GM19463 (cell line): ENCODE measurements at regions not wholly inside any gene's neighbourhood (a gene's known extent, or its start where the extent isn't known, plus 50 kb on each side); places are given as distances from the start of the nearest gene placed in this dataset.
A peak's percentile ranks its signal among the peaks of the same experiment; 100 is the strongest.
"Not testable (repeated sequence)": the region's sequence is repeated elsewhere in the genome, so short reads cannot be mapped to it uniquely, and the experiment has no call there.

Experiments
- ATAC-seq: cut with Tn5 transposase; IDR thresholded peaks from one replicate; pipeline ENCODE4 v1.9.1; 2021; ENCODE audit warnings: mild to moderate bottlenecking, moderate library complexity; ENCODE audit not compliant: unreplicated experiment

DNA sequence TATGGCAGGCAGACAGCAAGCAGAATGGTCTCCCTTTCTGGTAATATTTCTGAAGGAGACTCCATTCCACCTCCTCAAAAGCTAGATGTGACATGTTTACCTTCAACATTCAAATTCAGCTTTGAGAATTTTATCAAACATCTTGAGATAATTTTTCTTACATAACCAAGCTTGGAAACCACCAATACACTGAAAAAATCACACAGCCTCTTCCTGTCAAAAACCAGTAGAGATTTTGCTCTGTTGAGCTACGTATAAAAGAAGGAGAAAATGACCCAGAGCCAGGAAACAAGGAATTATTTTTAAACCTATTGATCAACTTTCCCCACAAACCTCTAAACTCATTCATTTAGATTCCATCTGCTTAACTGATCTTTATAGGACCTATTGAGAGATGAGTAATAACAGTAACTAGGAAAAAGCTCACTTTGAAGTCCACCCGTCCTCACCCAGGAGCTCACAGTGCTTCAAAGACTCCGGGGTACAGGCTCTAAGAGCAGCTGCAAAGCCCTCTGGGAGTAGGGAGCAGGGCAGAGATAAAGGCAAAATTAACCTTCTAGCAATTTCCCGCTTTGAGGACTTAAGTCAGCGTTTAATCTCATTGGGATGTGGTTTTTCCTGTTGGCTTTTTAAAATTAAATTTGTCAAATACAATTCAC lies 318.2 kb upstream of the RASGEF1B start:
- no peak for ATAC-seq

DNA sequence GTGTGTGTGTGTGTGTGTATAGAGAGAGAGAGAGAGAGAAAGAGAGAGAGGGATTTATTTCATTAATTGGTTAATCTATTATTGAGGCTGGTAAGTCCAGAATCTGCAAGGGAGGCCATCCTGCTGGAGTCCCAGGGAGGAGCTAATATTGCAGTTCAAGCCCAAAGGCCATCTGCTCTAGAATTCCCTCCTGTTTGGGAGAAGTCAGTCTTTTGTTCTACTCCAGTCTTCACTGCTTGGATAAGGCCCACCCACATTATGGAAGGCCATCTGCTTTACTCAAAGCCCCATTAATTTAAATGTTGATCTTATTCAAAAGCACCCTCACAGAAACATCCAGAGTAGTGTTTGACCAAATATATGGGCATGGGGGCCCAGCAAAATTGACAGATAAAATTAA lies 317.5 kb upstream of the RASGEF1B start:
- no peak for ATAC-seq

DNA sequence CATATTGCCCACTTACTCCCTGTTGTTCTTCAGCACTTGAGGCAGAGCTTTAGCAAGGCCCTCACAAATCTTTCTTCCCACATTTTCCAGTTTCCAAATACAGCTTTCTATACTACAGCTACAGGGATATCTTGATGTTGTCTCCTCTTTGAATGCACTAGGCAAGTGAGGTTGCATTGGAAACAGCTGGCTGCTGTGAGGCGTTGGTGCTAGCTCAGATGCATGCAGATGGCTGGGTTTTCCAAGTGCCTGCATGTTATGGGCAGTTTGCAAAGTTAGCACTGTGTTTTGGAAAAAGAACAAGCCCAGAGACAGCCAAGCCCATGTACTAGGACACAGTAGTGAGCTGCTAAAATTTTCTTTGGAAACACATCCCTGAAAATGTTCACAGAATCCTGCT lies 315.1 kb upstream of the RASGEF1B start:
- no peak for ATAC-seq

DNA sequence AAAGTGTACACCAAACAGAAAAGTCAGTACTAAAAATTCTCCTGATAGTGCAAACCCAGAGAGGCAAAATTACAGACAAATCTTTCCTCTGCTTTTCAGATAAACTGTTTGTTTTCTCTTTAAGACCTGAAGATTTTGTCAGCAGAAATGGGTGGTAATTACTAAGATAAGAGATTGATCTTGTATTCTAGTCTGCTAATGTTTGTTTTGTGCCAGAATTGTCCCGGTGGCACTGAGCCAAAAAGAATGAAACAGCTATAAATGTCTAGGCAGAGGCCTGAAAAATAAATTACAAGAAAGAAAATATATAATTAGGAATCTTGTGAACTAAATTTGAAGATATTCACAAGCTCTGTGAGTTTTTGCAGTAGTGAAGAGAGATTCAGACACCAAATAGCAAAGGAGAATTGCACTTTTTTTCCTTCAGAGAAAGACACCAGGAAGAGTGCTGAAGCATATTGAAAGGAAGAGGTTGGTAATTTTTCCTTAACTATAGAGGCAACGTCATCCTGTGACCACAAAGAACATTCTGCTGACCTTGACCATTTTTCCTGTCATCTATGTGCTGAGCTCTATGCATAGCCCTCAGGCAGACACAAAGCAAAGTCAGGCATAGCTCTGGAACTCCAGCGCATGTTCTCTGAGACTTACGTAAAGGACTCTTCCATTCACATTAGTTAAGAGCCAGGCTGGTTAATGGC lies 314.5 kb upstream of the RASGEF1B start:
- no peak for ATAC-seq

DNA sequence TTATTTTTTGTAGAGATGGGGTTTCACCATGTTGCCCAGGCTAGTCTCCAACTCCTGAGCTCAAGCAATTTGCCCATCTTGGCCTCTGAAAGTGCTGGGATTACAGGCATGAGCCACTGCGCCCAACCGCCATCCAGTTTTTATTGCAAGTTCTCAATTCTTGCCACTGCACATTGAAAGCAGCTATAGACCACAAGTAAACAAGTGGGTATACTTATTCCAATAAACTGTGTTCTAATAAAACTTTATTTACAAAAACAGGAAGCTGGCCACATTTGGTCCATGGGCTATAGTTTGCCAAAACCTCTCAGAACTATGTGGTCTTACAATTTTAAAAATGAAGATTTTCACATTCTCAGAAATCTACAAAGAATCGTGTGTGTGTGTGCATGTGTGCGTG lies 313.6 kb upstream of the RASGEF1B start:
- no peak for ATAC-seq

DNA sequence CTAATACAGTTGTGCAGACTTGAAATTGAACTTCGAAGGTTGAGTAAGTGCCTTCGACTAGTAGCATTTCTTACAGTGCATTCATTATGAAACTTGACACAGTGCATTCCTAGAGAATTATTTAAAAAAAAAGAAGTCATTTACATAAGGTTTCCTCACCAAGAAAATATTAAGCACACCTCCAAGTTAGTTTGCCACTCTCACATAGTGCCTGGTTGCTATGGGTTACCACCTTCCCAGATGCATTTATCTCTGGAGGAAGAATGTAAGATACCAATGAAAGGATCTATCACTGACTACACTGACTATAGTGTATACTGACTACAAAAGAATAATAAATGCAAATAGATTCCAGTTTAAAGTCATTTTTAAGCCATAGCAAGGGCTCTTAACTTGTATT lies 311.9 kb upstream of the RASGEF1B start:
- no peak for ATAC-seq

DNA sequence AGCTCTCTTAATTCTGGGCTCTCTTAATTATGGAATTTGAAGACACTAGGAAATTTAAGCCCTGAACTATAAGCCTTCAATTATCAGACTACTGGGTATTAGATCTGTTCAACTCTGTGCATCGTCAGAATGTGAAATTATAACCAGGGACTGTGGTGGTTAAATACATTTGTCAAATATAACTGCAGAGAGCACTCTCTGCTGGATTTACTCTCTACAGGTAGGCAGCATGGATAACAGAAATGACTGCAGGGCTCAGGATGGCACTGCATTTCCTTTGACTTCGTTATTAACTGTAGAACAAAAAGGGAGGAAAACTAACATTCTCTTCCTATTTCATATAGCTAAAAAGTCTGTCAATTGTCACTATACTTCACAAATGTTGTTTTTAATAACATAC lies 310.1 kb upstream of the RASGEF1B start:
- ATAC-seq: no peak

DNA sequence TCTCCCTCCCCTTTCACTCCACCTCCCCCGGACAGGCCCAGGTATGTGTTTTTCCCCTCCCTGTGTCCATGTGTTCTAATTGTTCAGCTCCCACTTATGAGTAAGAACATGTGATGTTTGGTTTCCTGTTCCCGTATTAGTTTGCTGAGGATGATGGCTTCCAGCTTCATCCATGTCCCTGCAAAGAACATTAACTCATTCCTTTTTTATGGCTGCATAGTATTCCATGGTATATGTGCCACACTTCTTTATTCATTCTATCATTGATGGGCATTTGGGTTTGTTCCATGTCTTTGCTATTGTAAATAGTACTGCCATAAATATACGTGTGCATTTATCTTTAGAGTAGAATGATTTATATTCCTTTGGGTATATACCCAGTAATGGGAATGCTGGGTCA lies 306.0 kb upstream of the RASGEF1B start:
- not testable (repeated sequence) for ATAC-seq

DNA sequence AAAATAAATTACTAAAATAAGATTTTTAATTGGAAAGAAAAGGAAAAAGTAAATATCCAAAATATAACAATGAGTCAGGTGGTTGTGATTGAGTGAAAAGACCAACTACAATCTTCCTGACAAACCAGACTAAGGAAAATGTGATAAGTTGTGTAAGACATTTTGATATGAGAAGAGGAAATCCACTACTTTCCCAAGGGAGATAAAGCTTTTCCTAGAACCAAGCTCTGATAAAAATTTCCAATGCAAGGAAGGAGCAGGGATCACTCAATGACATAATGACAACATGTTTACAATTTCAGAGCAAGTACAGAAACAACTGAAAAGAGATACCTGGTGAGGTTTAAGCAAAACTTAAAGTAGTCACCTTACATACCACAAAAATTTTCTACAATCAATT lies 305.1 kb upstream of the RASGEF1B start:
- no peak for ATAC-seq

DNA sequence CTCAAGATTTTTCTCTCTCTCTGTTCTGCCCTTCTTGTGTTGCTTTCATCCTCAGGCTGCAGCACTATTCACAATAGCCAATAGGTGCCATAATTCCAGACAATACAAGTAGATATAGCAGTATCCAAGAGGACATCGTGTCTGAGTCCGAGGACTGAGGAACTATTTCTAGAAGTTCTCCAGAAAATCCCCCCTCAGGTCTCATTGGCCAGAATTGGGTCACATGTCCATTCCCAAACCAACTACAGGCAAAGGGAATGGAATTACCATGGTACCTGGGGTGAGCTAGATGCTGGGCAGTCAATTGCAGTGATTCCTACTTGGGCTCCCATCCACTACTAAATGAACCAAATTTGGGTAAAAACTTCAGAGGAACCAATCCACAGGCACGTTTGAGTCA lies 301.9 kb upstream of the RASGEF1B start:
- no peak for ATAC-seq

DNA sequence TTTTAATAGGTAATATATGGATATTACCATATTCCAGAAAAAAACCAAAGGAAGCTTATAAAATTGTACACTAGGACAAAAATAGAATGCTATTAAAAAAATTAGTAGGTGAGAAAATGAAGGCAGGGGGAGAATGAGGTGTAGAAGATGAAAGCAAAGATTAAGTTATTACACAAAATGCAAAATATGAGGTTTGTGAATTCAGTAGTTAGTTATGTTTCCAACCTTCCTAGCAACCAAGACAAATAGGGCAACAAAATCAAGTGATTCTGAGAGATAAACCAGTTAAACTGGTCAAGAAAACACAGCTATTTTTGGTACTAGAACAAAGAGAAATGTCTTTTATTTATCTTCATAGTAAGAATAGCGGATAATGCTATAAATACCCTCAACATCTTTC lies 300.0 kb upstream of the RASGEF1B start:
- ATAC-seq: no peak

DNA sequence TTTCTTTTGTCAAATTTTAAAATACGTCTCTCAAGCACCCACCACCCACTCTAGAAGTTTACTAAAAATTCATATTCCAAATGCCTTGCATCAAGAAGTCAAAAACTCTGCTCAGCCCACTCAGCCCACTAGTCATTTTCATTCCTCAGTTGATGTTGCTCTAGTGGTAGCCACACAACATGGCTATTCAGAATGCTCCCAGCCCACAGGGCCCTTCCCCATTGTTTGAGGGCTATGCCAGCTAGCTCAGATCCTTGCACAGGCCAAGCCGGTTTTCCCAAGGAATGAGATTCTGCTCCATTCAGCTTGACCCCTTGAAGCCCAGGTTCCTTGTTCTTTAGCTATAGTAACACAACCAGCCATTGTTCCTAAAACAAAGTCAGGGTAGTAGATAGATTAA lies 297.5 kb upstream of the RASGEF1B start:
- ATAC-seq: no peak

DNA sequence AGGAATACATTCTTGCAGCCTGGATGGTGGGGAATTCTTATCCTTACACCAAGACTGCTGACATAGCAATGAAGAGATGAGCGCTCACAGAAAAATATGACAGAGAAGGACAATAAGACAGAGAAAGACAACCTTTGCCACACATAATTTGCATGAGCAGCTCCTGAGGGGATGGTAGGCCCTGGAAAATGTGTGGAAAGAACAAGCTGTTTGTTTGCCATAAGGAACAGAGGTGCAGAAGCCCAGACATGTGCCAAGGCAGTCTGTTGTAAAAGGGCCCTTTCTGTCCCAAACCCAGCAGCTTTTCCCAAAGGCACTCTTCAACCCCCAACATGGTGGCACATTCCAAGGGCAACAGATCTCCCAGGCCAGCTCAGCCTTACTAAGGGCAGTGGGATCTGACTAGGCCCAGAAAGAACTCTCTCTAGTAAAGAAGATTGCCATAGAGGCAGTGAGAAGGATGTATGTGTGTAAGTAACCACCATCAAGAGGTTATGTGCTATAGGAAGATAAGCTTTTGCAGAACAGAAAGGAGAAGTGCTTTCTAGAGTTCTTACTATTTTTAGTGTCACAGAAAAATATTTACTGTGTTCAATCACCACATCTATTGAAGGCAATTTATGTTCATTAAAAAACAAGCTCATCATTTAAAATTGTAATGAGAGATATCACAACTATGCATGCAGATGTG lies 287.0 kb upstream of the RASGEF1B start:
- no peak for ATAC-seq

DNA sequence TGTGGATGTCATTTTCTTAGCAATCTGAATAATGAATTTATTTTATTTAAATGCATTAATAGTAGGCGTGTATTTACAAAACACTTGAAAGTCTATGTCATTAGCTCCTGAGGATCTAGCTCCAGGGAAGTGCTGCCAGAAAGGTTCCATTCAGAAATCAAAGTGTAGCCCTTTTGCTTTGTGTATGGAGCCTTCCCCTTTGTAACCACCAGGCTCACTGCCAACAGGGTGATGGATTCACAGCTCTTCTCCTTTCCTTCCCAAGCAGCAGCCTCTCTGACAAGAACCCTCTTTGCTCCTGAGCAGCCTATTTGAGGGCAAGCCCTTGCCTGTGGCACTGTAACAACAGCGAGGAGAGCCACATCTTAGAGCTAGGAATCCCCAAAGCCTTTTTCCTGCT lies 286.0 kb upstream of the RASGEF1B start:
- ATAC-seq: no peak

DNA sequence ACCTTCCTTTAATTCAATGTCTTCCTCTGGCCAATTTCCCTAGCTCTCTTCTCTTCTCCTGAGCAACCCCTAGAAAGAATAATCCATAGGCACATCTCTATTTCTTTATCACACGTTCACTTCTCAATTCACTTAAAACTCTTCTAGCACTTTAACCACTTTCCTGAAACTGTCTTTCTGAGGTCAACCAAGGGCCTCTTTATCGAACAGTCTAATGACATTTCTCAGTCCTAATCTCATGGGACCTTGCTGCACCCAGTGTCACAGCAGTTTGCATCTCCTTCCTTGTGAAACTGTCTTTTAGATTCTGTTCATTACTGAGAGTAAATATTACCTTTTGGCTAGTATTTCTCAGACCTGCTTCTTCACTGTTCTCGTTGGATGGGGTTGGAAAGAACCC lies 285.3 kb upstream of the RASGEF1B start:
- ATAC-seq: peak; percentile 96

DNA sequence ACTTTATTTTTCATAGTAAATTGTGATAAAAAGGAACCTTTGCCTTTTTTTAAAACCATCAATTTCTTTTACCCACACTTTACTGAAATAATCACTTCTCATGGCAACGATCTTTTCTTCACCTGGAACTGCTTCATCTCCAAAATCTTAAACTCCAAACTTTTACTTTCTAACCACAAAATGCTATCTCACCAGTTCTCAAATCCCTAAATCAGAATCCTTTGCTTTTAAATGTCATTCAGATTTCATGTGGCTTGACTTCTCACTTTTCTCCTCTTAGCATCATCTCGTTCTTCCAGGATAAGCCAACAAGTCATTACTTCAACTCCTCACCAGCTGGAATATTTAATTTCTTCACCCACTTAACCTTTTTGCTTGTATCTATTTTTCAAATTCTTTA lies 284.3 kb upstream of the RASGEF1B start:
- ATAC-seq: no peak

DNA sequence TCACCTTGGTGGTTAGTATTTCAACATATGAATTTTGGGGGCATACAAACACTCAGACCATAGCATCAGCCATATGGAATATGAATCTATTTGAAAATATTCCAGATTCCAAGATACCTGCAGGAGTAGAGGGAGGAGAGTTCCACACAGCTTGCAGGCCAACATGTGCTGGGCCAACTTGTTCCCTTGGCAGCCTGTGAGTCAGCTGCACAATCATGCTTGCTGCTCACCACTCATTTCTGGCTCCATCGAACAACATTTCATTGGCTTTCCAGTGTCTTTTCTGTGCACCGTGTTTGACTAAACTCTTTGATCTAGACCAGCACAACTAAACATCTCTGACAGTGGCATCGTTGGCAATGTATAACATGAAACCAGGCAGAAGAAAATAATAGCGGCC lies 282.5 kb upstream of the RASGEF1B start:
- no peak for ATAC-seq

DNA sequence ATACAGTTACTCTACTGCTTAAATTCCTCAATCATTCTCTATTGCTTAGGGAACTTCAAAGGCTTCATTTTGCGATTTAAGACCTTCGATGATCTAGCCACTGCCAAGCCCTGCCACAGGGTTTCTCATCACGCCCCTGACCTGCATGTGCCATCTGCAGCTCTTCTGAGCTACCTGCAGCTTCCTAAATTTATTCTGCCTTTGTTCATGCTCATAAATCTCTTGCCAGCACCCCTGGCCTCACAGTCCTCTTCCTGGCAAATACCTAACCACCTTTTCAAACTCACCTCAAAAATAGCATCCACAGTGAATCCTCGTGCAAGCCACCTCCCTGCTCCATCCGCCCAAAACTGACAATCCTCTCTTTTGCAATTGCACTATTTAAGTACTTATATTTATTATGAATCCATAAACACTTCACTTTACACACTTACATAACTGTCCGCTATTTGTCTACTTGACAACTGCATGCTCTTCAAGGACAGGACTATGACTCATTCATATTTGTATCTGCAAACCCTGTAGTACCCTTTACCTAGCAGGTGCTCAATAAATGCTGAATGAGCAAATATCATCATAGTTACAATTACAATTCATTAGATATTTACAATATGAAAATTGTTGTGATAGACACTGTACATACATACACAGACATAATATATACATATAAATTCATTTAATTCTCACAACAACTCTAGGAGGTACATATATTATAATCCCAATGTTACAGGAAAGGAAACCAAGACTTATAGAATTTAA lies 280.0 kb upstream of the RASGEF1B start:
- ATAC-seq: no peak

DNA sequence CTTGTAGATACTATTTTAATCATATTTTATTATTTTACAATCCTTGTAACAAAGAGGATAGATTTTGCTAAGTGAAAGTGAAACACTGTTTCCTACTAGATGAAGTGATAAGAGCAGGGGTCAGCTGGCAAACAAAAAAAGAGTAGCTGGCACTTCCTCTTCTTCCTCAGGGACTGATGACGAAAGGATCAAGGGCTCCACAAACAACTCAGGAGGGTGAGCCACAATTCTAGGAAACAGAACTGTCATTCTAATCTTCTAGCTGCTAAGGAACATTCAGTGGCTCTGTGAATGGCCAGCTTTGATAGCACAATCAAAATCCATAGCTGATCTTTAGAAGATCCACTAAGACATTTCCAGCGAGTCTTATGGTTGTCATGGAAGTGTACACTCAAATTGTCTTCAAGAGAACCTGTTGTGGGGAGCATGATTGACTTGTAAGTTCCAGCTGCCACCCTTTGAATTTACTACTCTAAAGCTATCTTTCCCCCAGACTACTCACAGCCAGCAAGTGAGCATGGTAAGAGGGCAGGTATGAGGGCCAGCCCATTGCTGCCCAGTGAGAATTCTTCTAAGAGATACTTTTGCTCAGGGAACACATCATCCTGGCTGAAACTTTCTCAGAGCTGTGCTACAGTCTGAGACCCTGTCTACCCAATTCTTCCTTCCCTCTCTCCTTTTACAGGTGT lies 275.7 kb upstream of the RASGEF1B start:
- ATAC-seq: no peak

DNA sequence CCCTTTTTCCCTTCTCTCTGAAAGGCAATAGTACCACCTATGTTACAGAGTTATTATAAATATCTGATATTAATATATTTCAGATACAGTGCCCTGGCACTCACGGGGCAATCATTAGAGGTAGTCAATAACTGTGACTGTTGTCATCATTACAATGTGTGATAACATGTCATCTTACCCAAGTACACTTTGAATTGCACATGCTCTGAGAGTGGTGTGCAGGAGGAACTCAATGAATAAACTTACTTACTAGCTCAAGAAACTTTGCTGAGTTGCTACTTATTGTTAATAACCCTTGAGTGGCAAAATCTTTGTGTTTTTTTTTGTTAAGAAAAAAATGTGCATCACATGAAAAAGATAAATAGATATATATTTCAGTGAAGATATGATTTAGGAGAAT lies 275.1 kb upstream of the RASGEF1B start:
- ATAC-seq: no peak

DNA sequence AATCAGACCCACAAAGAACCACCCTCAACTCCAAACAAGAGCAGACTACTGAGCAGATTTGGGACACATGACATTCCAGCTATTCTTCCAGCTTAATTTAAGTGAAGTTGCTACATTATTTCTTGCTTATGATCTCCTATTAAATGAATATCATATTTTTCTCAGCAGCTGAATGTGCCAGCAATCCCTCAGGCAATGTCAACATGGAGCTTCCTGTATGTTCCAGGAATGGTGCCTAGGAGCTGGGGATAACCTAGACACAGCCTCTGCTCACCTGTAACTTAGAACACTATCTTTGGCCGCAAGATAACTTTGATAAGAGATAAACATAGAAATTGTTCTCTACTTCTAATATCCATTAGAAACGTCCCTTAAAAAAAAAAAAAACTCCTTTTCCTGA lies 274.4 kb upstream of the RASGEF1B start:
- ATAC-seq: no peak
